ENCODE measurements at regions not wholly inside any gene's neighbourhood (a gene's known extent, or its start where the extent isn't known, plus 50 kb on each side); places are given as distances from the start of the nearest gene placed in this dataset.

DNA sequence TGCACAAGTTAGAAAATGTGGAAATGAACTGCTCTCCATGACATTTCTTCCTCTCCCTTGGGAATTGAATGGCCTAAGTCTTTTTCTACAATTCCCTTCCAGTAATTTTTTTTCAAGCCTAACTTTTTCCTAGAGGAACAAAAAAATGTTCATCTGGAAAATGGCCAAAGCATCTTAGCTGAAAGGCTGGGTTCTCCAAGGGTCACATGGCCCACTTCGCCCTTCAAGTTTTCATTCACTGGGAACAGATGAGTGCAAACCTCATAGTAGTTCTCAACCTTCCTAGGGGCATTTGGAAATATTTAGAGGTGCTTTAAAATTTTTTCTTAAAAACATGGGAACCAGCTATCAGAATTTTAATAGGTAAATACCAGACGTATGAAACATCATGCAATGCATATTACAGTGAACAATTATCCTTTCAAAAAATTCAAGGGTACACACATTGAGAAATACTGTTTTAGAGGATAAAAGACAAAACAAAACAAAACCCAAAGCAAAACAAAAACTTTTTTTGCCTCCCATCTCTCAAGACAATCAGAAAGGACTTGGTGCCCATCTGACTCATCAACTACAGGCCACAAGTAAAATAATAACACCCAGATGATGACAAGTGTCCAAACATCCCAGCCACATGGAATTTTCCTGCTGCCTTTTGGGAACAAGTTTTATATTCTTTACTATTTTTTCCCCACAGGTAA is 208.8 kb downstream of the SLITRK6 start:
- TF ChIP-seq POLR2AphosphoS5 (IDR thresholded peaks at IDR 0.05), result no peak
- TF ChIP-seq, protein P1, sequence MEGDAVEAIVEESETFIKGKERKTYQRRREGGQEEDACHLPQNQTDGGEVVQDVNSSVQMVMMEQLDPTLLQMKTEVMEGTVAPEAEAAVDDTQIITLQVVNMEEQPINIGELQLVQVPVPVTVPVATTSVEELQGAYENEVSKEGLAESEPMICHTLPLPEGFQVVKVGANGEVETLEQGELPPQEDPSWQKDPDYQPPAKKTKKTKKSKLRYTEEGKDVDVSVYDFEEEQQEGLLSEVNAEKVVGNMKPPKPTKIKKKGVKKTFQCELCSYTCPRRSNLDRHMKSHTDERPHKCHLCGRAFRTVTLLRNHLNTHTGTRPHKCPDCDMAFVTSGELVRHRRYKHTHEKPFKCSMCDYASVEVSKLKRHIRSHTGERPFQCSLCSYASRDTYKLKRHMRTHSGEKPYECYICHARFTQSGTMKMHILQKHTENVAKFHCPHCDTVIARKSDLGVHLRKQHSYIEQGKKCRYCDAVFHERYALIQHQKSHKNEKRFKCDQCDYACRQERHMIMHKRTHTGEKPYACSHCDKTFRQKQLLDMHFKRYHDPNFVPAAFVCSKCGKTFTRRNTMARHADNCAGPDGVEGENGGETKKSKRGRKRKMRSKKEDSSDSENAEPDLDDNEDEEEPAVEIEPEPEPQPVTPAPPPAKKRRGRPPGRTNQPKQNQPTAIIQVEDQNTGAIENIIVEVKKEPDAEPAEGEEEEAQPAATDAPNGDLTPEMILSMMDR (IDR thresholded peaks at IDR 0.05), result no peak

All from breast epithelium (tissue), 3 donors.